ENCODE measurements at regions not wholly inside any gene's neighbourhood (a gene's known extent, or its start where the extent isn't known, plus 50 kb on each side); places are given as distances from the start of the nearest gene placed in this dataset.

DNA sequence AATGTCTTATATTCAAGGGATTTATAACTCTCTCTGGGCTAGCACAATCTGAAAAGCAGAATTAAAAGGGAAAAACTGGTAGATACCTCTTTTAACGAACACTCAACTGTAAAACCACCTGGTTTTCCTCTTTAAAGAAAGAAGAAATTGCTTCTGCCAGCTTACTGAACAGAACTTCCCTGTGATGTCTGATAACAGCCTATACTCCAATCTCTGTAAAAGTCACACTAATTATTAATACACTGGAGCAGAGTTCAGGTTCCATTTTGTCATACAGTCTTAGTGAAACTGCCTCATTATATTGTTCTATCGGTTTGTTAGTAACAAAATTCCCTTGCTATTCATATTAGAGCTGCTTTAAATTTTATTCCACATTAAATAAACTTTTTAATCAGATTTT lies 251.0 kb upstream of the STARD13 start:
- no peak for TF ChIP-seq NR3C1 (IDR thresholded peaks at IDR 0.05)
- TF ChIP-seq CTCF (IDR thresholded peaks at IDR 0.05), result no peak
- TF ChIP-seq CEBPB (IDR thresholded peaks at IDR 0.05), result no peak
- no peak for TF ChIP-seq ESRRA (IDR thresholded peaks at IDR 0.05; ENCODE audit: borderline replicate concordance, low read length)
- TF ChIP-seq JUN (IDR thresholded peaks at IDR 0.05), result no peak
- no peak for TF ChIP-seq RAD21 (conservative IDR thresholded peaks at IDR 0.05 in 1 of 2, IDR thresholded peaks at IDR 0.05 in 1 of 2)
